ENCODE measurements at regions not wholly inside any gene's neighbourhood (a gene's known extent, or its start where the extent isn't known, plus 50 kb on each side); places are given as distances from the start of the nearest gene placed in this dataset.

DNA sequence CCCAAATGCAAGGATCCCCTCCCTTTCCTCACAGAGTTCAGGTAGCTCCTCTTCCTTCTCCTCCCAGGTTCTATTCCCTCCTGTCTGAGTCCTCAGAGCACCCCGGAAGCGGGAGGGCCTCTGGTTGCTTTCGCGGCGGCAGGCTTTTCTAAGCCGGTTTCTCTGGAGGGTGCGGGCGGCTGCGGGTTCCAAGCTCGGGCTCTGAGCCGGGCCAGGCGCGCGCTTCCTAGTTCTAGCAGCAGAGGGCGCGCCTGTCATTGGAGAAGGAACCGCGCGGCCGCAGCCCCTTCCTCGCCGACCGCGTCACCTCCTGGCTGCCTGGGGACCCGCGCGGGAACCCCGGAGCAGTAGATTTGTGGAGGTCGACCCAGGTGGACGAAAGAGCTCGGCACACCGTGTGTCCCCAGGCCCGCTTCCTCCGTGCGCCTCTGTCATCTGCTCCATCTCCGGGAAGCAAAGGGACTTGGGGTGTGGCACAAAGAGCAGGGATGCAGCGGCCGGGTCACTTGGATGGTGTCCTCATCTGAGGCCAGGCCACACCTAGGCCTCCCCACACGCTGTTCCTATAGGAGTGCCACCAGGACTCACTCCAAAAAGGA, 389.0 kb upstream of the PODXL start:
- H3K9me3 Mint-ChIP-seq = peaks cover 12% of the 10 kb centered on the region
- DNase-seq (ENCODE audit: low spot score) = peak; percentile 86
- peak; percentile 93 for ATAC-seq
- no peak overlapping the region for H3K27ac Mint-ChIP-seq
- no peaks in the 10 kb centered on the region for H3K36me3 Mint-ChIP-seq
- H3K4me1 Mint-ChIP-seq = peaks cover 6% of the 10 kb centered on the region; the same call in 1 of the 2 replicates
- no peak for TF ChIP-seq ZNF219 (CRISPR knock-in tag; IDR thresholded peaks at IDR 0.05; ENCODE audit: borderline replicate concordance)
- no peak for TF ChIP-seq TCF7 (CRISPR knock-in tag; IDR thresholded peaks at IDR 0.05; ENCODE audit: low read depth)
- TF ChIP-seq CREM (CRISPR knock-in tag; IDR thresholded peaks at IDR 0.05) = 0 out of 2 replicates have a peak, but pooled peaks have one; percentile 16
- peak; percentile 76 for TF ChIP-seq ZNF423 (CRISPR knock-in tag; IDR thresholded peaks at IDR 0.05)
- peak; percentile 78; the same call in 1 of the 2 replicates for TF ChIP-seq HMGXB4 (CRISPR knock-in tag; IDR thresholded peaks at IDR 0.05)
- no peak for TF ChIP-seq MYBL2 (CRISPR knock-in tag; IDR thresholded peaks at IDR 0.05)
- TF ChIP-seq, protein P1, sequence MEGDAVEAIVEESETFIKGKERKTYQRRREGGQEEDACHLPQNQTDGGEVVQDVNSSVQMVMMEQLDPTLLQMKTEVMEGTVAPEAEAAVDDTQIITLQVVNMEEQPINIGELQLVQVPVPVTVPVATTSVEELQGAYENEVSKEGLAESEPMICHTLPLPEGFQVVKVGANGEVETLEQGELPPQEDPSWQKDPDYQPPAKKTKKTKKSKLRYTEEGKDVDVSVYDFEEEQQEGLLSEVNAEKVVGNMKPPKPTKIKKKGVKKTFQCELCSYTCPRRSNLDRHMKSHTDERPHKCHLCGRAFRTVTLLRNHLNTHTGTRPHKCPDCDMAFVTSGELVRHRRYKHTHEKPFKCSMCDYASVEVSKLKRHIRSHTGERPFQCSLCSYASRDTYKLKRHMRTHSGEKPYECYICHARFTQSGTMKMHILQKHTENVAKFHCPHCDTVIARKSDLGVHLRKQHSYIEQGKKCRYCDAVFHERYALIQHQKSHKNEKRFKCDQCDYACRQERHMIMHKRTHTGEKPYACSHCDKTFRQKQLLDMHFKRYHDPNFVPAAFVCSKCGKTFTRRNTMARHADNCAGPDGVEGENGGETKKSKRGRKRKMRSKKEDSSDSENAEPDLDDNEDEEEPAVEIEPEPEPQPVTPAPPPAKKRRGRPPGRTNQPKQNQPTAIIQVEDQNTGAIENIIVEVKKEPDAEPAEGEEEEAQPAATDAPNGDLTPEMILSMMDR (IDR thresholded peaks at IDR 0.05) = peak; percentile 76
- ChIA-PET POLR2A (interaction anchor here (0.6 to 0.9 kb wide), 3 partner anchors 255 to 340 kb away, joined by 3 read pairs; no protein-coding TSS in a partner anchor), CTCF (interaction anchor here (0.5 to 2.2 kb wide), 61 partner anchors 10 to 1175 kb away, joined by 3 to 64 read pairs (median 4); no protein-coding TSS in a partner anchor)
- no peak overlapping the region; the same call in 1 of the 2 replicates for H3K4me3 Mint-ChIP-seq
- H3K27me3 Mint-ChIP-seq (ENCODE audit: low read depth) = peaks cover 32% of the 10 kb centered on the region

GRCh38 chr7:131944556-131945069, 388.2 kb upstream of the PODXL start:
- peaks cover 32% of the 10 kb centered on the region for H3K27me3 Mint-ChIP-seq (ENCODE audit: low read depth)
- CTCF ChIA-PET = interaction anchor here (0.5 to 2.2 kb wide), 44 partner anchors 11 to 636 kb away, joined by 3 to 64 read pairs (median 5); no protein-coding TSS in a partner anchor

More at GRCh38 chr7:131944556-131945069, 388.2 kb upstream of the PODXL start:
- H3K4me1 Mint-ChIP-seq = peaks cover 6% of the 10 kb centered on the region; the same call in 1 of the 2 replicates
- no peak for DNase-seq (ENCODE audit: low spot score)
- peaks cover 12% of the 10 kb centered on the region for H3K9me3 Mint-ChIP-seq
- POLR2A ChIA-PET = interaction anchor here (0.9 kb wide), 1 partner anchor 255 kb away, joined by 3 read pairs; no protein-coding TSS in a partner anchor
- no peak for ATAC-seq
- no peak overlapping the region for H3K27ac Mint-ChIP-seq
- no peak for TF ChIP-seq ZNF671 (CRISPR knock-in tag; IDR thresholded peaks at IDR 0.05)
- no peak for TF ChIP-seq RELA (CRISPR knock-in tag; IDR thresholded peaks at IDR 0.05; ENCODE audit: borderline replicate concordance)
- TF ChIP-seq ZNF423 (CRISPR knock-in tag; IDR thresholded peaks at IDR 0.05) = no peak
- no peak for TF ChIP-seq MYBL2 (CRISPR knock-in tag; IDR thresholded peaks at IDR 0.05)
- TF ChIP-seq, protein P2, sequence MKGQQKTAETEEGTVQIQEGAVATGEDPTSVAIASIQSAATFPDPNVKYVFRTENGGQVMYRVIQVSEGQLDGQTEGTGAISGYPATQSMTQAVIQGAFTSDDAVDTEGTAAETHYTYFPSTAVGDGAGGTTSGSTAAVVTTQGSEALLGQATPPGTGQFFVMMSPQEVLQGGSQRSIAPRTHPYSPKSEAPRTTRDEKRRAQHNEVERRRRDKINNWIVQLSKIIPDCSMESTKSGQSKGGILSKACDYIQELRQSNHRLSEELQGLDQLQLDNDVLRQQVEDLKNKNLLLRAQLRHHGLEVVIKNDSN (CRISPR knock-in tag; IDR thresholded peaks at IDR 0.05) = no peak
- TF ChIP-seq GRHL2 (CRISPR knock-in tag; IDR thresholded peaks at IDR 0.05; ENCODE audit: insufficient replicate concordance, severe bottlenecking) = no peak
- TF ChIP-seq, protein P3, sequence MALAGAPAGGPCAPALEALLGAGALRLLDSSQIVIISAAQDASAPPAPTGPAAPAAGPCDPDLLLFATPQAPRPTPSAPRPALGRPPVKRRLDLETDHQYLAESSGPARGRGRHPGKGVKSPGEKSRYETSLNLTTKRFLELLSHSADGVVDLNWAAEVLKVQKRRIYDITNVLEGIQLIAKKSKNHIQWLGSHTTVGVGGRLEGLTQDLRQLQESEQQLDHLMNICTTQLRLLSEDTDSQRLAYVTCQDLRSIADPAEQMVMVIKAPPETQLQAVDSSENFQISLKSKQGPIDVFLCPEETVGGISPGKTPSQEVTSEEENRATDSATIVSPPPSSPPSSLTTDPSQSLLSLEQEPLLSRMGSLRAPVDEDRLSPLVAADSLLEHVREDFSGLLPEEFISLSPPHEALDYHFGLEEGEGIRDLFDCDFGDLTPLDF (CRISPR knock-in tag; IDR thresholded peaks at IDR 0.05) = no peak
- TF ChIP-seq, protein P4, sequence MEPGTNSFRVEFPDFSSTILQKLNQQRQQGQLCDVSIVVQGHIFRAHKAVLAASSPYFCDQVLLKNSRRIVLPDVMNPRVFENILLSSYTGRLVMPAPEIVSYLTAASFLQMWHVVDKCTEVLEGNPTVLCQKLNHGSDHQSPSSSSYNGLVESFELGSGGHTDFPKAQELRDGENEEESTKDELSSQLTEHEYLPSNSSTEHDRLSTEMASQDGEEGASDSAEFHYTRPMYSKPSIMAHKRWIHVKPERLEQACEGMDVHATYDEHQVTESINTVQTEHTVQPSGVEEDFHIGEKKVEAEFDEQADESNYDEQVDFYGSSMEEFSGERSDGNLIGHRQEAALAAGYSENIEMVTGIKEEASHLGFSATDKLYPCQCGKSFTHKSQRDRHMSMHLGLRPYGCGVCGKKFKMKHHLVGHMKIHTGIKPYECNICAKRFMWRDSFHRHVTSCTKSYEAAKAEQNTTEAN (CRISPR knock-in tag; IDR thresholded peaks at IDR 0.05) = no peak
- no peak for TF ChIP-seq FOXK1 (CRISPR knock-in tag; IDR thresholded peaks at IDR 0.05)
- no peak for TF ChIP-seq PRRX2 (CRISPR knock-in tag; IDR thresholded peaks at IDR 0.05)
- no peak for TF ChIP-seq ZNF396 (CRISPR knock-in tag; IDR thresholded peaks at IDR 0.05; ENCODE audit: borderline replicate concordance)
- no peak for TF ChIP-seq FOXP1 (CRISPR knock-in tag; IDR thresholded peaks at IDR 0.05; ENCODE audit: borderline replicate concordance)
- H3K36me3 Mint-ChIP-seq = no peaks in the 10 kb centered on the region
- H3K4me3 Mint-ChIP-seq = no peak overlapping the region
